HEK293 (cell line): ENCODE measurements at regions not wholly inside any gene's neighbourhood (a gene's known extent, or its start where the extent isn't known, plus 50 kb on each side); places are given as distances from the start of the nearest gene placed in this dataset.

Experiments
- EGR2 ChIP-seq: fragments of 450-650 bp; formaldehyde crosslinking; IDR thresholded peaks from 2 replicates; pipeline ENCODE4 v1.5.1; 2016; ENCODE audit warnings: low read depth, missing biosample characterization, missing genetic modification characterization
- RBAK ChIP-seq: fragments of 450-650 bp; formaldehyde crosslinking; IDR thresholded peaks from 2 replicates; pipeline ENCODE4 v1.5.1; 2016; ENCODE audit warnings: missing biosample characterization, missing genetic modification characterization
- ZBTB21 ChIP-seq: fragments of 450-650 bp; formaldehyde crosslinking; IDR thresholded peaks from 2 replicates; pipeline ENCODE4 v1.5.1; 2017; ENCODE audit warnings: missing biosample characterization, missing genetic modification characterization
- ZNF175 ChIP-seq: fragments of 450-650 bp; formaldehyde crosslinking; IDR thresholded peaks from 2 replicates; pipeline ENCODE4 v1.5.1; 2016; ENCODE audit warnings: missing biosample characterization, missing genetic modification characterization
- ZNF23 ChIP-seq: fragments of 450-650 bp; formaldehyde crosslinking; IDR thresholded peaks from 2 replicates; pipeline ENCODE4 v1.5.1; 2016; ENCODE audit warnings: missing biosample characterization, missing genetic modification characterization, borderline replicate concordance
- ZNF416 ChIP-seq: fragments of 450-650 bp; formaldehyde crosslinking; IDR thresholded peaks from 2 replicates; pipeline ENCODE4 v1.5.1; 2016; ENCODE audit warnings: missing biosample characterization, missing genetic modification characterization
- TF ChIP-seq, protein P1 (sequence below): fragments of 450-650 bp; formaldehyde crosslinking; IDR thresholded peaks from 2 replicates; pipeline ENCODE4 v1.5.1; 2016; ENCODE audit warnings: missing biosample characterization, missing genetic modification characterization
- TF ChIP-seq, protein P2 (sequence below): fragments of 450-650 bp; IDR thresholded peaks from 2 replicates; pipeline ENCODE4 v1.5.1; 2018; ENCODE audit warnings: missing biosample characterization, mild to moderate bottlenecking, missing genetic modification characterization
- TF ChIP-seq, protein P3 (sequence below): fragments of 450-650 bp; formaldehyde crosslinking; IDR thresholded peaks from 2 replicates; pipeline ENCODE4 v1.5.1; 2016; ENCODE audit warnings: missing biosample characterization, missing genetic modification characterization
- TF ChIP-seq, protein P4 (sequence below): fragments of 450-650 bp; formaldehyde crosslinking; IDR thresholded peaks from 2 replicates; pipeline ENCODE4 v1.5.1; 2017; ENCODE audit warnings: missing biosample characterization, mild to moderate bottlenecking, missing genetic modification characterization, moderate library complexity
- TF ChIP-seq, protein P5 (sequence below): fragments of 450-650 bp; formaldehyde crosslinking; IDR thresholded peaks from 2 replicates; pipeline ENCODE4 v1.5.1; 2016; ENCODE audit warnings: missing biosample characterization, missing genetic modification characterization

DNA sequence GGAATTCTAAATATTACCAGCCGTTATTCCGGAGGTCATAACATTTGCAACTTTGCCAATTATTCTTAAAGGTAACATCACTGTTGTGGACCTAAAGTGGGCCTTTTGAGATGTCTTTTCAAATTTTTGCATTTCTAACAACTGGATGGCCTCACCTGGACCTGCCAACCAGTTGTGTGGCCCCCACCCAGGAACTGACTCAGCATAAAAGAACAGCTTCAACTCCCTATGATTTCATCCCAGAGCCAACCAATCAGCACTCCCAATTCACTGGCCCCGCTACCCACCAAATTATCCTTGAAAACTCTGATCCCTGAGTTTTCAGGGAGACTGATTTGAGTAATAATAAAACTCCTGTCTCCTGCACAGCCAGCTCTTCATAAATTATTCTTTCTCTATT, 489.7 kb upstream of the LMCD1 start:
- TF ChIP-seq ZNF23 (tag by site-specific recombination), result no peak
- no peak for TF ChIP-seq EGR2 (tag by site-specific recombination)
- TF ChIP-seq, protein P1, sequence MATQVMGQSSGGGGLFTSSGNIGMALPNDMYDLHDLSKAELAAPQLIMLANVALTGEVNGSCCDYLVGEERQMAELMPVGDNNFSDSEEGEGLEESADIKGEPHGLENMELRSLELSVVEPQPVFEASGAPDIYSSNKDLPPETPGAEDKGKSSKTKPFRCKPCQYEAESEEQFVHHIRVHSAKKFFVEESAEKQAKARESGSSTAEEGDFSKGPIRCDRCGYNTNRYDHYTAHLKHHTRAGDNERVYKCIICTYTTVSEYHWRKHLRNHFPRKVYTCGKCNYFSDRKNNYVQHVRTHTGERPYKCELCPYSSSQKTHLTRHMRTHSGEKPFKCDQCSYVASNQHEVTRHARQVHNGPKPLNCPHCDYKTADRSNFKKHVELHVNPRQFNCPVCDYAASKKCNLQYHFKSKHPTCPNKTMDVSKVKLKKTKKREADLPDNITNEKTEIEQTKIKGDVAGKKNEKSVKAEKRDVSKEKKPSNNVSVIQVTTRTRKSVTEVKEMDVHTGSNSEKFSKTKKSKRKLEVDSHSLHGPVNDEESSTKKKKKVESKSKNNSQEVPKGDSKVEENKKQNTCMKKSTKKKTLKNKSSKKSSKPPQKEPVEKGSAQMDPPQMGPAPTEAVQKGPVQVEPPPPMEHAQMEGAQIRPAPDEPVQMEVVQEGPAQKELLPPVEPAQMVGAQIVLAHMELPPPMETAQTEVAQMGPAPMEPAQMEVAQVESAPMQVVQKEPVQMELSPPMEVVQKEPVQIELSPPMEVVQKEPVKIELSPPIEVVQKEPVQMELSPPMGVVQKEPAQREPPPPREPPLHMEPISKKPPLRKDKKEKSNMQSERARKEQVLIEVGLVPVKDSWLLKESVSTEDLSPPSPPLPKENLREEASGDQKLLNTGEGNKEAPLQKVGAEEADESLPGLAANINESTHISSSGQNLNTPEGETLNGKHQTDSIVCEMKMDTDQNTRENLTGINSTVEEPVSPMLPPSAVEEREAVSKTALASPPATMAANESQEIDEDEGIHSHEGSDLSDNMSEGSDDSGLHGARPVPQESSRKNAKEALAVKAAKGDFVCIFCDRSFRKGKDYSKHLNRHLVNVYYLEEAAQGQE (tag by site-specific recombination), result no peak
- TF ChIP-seq, protein P2, sequence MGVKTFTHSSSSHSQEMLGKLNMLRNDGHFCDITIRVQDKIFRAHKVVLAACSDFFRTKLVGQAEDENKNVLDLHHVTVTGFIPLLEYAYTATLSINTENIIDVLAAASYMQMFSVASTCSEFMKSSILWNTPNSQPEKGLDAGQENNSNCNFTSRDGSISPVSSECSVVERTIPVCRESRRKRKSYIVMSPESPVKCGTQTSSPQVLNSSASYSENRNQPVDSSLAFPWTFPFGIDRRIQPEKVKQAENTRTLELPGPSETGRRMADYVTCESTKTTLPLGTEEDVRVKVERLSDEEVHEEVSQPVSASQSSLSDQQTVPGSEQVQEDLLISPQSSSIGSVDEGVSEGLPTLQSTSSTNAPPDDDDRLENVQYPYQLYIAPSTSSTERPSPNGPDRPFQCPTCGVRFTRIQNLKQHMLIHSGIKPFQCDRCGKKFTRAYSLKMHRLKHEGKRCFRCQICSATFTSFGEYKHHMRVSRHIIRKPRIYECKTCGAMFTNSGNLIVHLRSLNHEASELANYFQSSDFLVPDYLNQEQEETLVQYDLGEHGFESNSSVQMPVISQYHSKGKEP (tag by site-specific recombination), result no peak
- TF ChIP-seq RBAK (tag by site-specific recombination), result no peak
- TF ChIP-seq, protein P3, sequence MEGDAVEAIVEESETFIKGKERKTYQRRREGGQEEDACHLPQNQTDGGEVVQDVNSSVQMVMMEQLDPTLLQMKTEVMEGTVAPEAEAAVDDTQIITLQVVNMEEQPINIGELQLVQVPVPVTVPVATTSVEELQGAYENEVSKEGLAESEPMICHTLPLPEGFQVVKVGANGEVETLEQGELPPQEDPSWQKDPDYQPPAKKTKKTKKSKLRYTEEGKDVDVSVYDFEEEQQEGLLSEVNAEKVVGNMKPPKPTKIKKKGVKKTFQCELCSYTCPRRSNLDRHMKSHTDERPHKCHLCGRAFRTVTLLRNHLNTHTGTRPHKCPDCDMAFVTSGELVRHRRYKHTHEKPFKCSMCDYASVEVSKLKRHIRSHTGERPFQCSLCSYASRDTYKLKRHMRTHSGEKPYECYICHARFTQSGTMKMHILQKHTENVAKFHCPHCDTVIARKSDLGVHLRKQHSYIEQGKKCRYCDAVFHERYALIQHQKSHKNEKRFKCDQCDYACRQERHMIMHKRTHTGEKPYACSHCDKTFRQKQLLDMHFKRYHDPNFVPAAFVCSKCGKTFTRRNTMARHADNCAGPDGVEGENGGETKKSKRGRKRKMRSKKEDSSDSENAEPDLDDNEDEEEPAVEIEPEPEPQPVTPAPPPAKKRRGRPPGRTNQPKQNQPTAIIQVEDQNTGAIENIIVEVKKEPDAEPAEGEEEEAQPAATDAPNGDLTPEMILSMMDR (tag by site-specific recombination), result no peak
- TF ChIP-seq, protein P4, sequence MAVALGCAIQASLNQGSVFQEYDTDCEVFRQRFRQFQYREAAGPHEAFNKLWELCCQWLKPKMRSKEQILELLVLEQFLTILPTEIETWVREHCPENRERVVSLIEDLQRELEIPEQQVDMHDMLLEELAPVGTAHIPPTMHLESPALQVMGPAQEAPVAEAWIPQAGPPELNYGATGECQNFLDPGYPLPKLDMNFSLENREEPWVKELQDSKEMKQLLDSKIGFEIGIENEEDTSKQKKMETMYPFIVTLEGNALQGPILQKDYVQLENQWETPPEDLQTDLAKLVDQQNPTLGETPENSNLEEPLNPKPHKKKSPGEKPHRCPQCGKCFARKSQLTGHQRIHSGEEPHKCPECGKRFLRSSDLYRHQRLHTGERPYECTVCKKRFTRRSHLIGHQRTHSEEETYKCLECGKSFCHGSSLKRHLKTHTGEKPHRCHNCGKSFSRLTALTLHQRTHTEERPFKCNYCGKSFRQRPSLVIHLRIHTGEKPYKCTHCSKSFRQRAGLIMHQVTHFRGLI, result no peak
- TF ChIP-seq, protein P5, sequence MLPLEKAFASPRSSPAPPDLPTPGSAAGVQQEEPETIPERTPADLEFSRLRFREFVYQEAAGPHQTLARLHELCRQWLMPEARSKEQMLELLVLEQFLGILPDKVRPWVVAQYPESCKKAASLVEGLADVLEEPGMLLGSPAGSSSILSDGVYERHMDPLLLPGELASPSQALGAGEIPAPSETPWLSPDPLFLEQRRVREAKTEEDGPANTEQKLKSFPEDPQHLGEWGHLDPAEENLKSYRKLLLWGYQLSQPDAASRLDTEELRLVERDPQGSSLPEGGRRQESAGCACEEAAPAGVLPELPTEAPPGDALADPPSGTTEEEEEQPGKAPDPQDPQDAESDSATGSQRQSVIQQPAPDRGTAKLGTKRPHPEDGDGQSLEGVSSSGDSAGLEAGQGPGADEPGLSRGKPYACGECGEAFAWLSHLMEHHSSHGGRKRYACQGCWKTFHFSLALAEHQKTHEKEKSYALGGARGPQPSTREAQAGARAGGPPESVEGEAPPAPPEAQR (tag by site-specific recombination), result no peak
- no peak for TF ChIP-seq ZBTB21 (tag by site-specific recombination)
- TF ChIP-seq ZNF175 (tag by site-specific recombination), result no peak
- TF ChIP-seq ZNF416, result no peak
